ENCODE measurements at regions not wholly inside any gene's neighbourhood (a gene's known extent, or its start where the extent isn't known, plus 50 kb on each side); places are given as distances from the start of the nearest gene placed in this dataset.

DNA sequence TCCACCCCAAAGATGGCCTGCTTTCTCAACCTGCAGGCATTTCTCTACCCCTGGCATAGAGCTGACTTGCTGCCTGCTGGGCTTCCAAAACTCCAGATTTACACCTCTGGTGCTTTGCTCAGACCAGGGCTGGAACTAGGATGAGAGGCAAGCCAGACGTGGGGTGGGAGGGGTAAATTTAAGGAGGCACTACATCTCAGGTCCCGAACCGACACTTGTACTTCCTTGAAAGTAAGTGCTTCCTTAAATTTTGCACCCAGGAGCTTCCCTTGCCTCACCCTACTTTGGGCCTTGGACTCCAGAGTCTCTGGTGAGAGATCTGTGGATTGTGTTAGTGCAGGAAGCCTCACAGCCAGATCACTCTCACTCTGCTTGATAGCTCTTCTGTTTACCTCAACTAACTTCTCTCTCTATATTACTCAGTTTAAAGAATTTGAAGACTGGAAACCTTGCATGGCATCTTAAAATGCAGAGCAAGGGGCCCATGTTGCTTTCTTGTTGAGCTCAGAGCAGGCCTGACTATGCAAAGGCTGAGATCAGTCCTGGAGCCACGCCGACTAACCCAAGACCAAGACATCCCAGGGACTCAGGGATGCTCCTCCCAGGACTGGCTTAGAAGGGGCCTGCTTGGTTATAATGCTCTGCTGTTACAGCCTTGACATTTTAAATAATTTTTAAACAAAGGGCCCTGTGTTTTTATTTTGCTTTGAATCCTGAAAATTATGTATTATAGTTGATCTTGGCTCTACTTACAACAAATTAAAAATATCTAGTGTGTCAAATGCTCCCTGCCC lies 145.0 kb upstream of the LEF1 start:
- TF ChIP-seq CTCF (IDR thresholded peaks at IDR 0.05) (no peak), POLR2A (IDR thresholded peaks at IDR 0.05) (no peak)

Measured in prostate gland (tissue), 2 donors.